Activated naive CD4-positive, alpha-beta T cell treated with anti-CD3 and anti-CD28 coated beads for 36 hours (primary cell): ENCODE measurements at regions not wholly inside any gene's neighbourhood (a gene's known extent, or its start where the extent isn't known, plus 50 kb on each side); places are given as distances from the start of the nearest gene placed in this dataset.

Experiments used
- CTCF ChIA-PET: fragments of 350-600 bp; sonication (Branson Sonifier 250); formaldehyde crosslinking; loops from one replicate; lab custom pipeline; 2021; ENCODE audit warnings: antibody characterized with exemption; lab: Charles Lee
- DNase-seq: peaks from one replicate; pipeline ENCODE4 v3.0.0-alpha.2; 2020
- H3K27ac Mint-ChIP-seq: one replicate; pipeline ENCODE4 v1.8.0; 2021; ENCODE audit warnings: mild to moderate bottlenecking, mixed read lengths
- H3K27me3 Mint-ChIP-seq: one replicate; pipeline ENCODE4 v1.8.0; 2021; ENCODE audit warnings: low read depth, mixed read lengths
- H3K36me3 Mint-ChIP-seq: one replicate; pipeline ENCODE4 v1.8.0; 2021; ENCODE audit warnings: low read depth, mixed read lengths
- H3K4me1 Mint-ChIP-seq: one replicate; pipeline ENCODE4 v1.8.0; 2021; ENCODE audit warnings: low read depth, mixed read lengths
- H3K4me3 Mint-ChIP-seq: one replicate; pipeline ENCODE4 v1.8.0; 2021; ENCODE audit warnings: mild to moderate bottlenecking, moderate library complexity, mixed read lengths
- H3K9me3 Mint-ChIP-seq: one replicate; pipeline ENCODE4 v1.8.0; 2021; ENCODE audit warnings: mixed read lengths
- intact Hi-C: fragments of 100-400 bp; cut with micrococcal nuclease; formaldehyde crosslinking; loops from one replicate; pipeline ENCODE4 v1.15.1; 2023

DNA sequence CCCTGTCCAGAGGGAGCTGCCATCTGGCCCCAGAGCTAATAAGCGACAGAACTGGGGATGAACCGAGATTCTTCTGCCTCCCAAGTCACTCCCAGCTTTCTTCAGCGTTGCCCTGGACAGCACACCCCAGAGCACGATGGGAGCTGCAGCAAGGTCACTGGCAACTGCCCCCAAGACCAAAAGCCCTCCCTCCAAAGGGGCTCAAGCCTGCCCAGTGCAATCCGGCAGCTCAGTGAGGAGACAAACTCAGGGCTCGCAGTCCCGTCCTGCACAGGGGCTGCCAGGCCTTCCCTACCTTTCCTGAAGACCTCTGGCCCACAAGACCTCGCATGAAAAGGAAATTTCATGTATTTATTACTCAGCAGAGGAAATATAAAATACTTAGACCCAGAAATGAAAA is 174.8 kb downstream of the BCOR start:
- CTCF ChIA-PET: no interaction called here
- H3K4me1 Mint-ChIP-seq: peaks cover 8% of the 10 kb centered on the region
- H3K4me3 Mint-ChIP-seq: no peak overlapping the region
- DNase-seq: no peak
- no peak overlapping the region for H3K27ac Mint-ChIP-seq
- H3K9me3 Mint-ChIP-seq: no peaks in the 10 kb centered on the region
- H3K27me3 Mint-ChIP-seq: no peaks in the 10 kb centered on the region
- intact Hi-C loops: no loop called here
- no peaks in the 10 kb centered on the region for H3K36me3 Mint-ChIP-seq

DNA sequence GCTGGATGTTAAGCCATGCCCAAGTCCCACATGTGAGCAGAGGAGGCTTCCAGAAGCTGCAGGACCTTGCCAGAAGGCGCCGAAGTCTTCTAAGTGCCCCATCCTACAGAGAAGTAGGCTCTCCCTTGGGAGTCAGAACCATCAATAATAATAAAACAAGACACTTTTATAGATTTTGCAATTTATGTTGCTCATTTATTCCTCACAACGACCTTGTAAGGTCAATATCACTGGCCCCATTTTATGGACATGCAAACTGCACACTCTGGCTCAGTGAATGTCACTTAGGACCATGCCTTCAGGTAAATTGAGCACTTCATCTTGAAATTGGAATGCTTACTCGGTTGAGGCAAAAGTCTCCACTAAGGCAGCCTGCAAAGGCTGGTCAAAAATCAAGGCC is 170.4 kb downstream of the BCOR start:
- H3K4me3 Mint-ChIP-seq: no peak overlapping the region
- intact Hi-C loops: no loop called here
- H3K27me3 Mint-ChIP-seq: no peaks in the 10 kb centered on the region
- H3K27ac Mint-ChIP-seq: no peak overlapping the region
- peaks cover 8% of the 10 kb centered on the region for H3K4me1 Mint-ChIP-seq
- H3K9me3 Mint-ChIP-seq: no peaks in the 10 kb centered on the region
- CTCF ChIA-PET: interaction anchor here (0.7 kb wide), 1 partner anchor 197 kb away, joined by 3 read pairs; no protein-coding TSS in a partner anchor
- H3K36me3 Mint-ChIP-seq: no peaks in the 10 kb centered on the region
- DNase-seq: no peak

- H3K4me1 Mint-ChIP-seq: peaks cover 8% of the 10 kb centered on the region
- intact Hi-C loops: no loop called here
- no peak overlapping the region for H3K4me3 Mint-ChIP-seq
- CTCF ChIA-PET: no interaction called here
- H3K27ac Mint-ChIP-seq: no peak overlapping the region
- H3K9me3 Mint-ChIP-seq: no peaks in the 10 kb centered on the region
- no peaks in the 10 kb centered on the region for H3K27me3 Mint-ChIP-seq
- no peak for DNase-seq
- H3K36me3 Mint-ChIP-seq: no peaks in the 10 kb centered on the region
These were observed 168.9 kb downstream of the BCOR start for GRCh38 chrX:39928704-39929378.

DNA sequence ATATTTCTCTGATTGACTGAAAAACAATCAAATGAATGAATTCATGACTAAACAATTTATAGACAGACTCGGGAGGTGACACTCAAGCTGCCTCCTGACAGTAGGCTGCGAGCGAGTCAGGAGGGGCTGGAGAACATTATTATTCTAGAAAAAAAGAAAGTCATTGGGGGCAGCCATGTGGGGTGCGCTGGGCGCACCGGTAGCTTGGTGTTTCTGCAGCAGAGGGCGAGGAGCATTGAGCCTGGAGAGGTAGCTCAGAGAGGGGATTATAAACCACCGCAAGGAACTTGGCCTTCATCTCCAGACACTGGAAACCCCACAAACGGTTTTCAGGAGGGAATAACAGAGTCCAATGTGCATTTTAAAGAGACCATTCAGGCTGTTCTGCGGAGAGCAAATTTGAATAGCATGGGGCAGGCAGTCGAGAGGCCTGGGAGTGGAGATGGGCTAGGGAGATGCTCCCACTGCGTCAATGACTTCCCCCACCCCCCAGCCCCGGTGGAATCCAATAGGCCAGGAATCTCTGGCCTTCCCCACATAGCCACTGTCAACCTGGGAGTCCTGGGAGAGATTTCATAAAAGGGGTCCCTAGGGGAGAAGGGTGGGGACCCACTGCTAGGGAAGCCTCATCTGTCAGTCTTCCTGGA is 168.3 kb downstream of the BCOR start:
- no peaks in the 10 kb centered on the region for H3K9me3 Mint-ChIP-seq
- no peak overlapping the region for H3K27ac Mint-ChIP-seq
- no peaks in the 10 kb centered on the region for H3K36me3 Mint-ChIP-seq
- no peaks in the 10 kb centered on the region for H3K27me3 Mint-ChIP-seq
- peaks cover 6% of the 10 kb centered on the region for H3K4me1 Mint-ChIP-seq
- no peak for DNase-seq
- H3K4me3 Mint-ChIP-seq: no peak overlapping the region
- intact Hi-C loops: no loop called here
- CTCF ChIA-PET: no interaction called here

DNA sequence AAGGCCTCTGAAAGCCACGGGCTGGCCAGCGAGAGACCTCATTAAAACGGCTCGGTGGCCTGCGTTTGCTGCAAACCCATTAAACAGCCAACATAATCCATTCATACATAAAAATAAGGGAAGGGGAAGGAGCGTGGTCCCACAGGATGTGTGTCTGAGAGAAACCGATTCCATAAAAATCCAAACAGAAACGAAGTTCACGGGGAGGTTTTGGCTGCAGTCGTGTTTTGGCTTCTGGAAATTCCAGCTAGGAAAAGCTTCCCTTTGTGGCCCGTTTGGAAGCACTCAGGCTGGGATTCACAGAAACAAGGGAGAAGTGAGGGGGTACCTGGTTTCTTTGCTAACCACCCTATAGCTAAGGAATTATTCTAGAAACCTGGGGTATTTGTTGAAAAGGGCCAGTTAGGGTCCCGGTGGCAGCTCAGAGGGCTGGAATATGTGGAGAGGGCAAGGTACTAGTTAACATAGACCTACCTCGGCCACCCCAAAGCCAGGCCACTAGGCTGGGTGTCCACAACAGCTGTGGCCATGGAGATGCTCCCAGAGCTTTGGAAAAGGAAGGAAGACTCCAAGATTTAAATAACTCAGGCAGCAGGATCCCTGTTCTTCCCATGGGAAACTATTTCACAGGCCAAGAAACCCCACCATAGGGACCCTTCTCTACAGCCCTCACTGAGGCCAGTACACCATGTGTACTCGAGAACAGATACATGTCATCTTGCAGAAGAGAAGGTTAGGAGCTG is 166.8 kb downstream of the BCOR start:
- no peak overlapping the region for H3K4me3 Mint-ChIP-seq
- H3K36me3 Mint-ChIP-seq: no peaks in the 10 kb centered on the region
- H3K9me3 Mint-ChIP-seq: no peaks in the 10 kb centered on the region
- no peaks in the 10 kb centered on the region for H3K4me1 Mint-ChIP-seq
- intact Hi-C loops: no loop called here
- no peaks in the 10 kb centered on the region for H3K27me3 Mint-ChIP-seq
- CTCF ChIA-PET: no interaction called here
- no peak overlapping the region for H3K27ac Mint-ChIP-seq
- DNase-seq: no peak

- no peak overlapping the region for H3K27ac Mint-ChIP-seq
- H3K4me3 Mint-ChIP-seq: no peak overlapping the region
- no peaks in the 10 kb centered on the region for H3K27me3 Mint-ChIP-seq
- H3K4me1 Mint-ChIP-seq: peaks cover 2% of the 10 kb centered on the region
- H3K9me3 Mint-ChIP-seq: no peaks in the 10 kb centered on the region
- CTCF ChIA-PET: no interaction called here
- intact Hi-C loops: no loop called here
- no peak for DNase-seq
- no peaks in the 10 kb centered on the region for H3K36me3 Mint-ChIP-seq
These were observed 166.1 kb downstream of the BCOR start for GRCh38 chrX:39931529-39932282.

DNA sequence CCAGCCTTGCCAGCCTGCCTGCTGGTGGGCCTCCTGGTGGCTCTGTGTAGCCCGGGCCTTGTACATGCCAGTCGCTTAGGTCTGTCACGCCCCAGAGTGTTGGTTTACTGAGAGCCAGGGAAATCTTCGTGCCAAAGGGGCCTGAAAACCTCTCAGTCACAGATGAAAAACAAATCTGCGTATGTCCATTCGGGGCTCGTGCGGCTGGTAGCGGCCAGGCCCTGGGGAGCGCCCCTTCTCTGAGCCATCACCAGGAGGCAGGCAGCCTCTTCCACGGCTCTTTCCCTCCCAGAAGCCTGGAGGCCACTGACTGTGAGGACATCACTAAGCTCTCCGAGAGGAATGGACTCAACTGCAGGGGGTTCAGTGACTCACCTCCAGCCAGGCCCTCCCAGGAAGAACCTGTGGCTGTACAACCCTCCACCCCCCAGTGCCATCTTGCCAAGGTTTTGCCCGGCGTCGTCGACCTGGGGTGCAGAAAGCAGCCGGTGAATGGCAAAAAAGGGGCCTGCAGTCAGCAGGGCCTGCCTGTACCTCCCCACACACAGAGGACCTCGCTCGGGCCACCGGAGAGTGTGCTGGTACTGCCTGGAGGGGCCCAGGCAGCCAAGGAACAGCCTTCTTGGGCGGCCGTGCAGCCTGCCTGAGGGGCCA is 162.2 kb downstream of the BCOR start:
- no peaks in the 10 kb centered on the region for H3K36me3 Mint-ChIP-seq
- CTCF ChIA-PET: interaction anchor here (0.6 to 0.7 kb wide), 3 partner anchors 78 to 996 kb away, joined by 3 to 4 read pairs (median 4); no protein-coding TSS in a partner anchor
- H3K4me3 Mint-ChIP-seq: no peak overlapping the region
- DNase-seq: no peak
- no peaks in the 10 kb centered on the region for H3K9me3 Mint-ChIP-seq
- intact Hi-C loops: no loop called here
- H3K27me3 Mint-ChIP-seq: no peaks in the 10 kb centered on the region
- H3K27ac Mint-ChIP-seq: no peak overlapping the region
- peaks cover 11% of the 10 kb centered on the region for H3K4me1 Mint-ChIP-seq

- no peaks in the 10 kb centered on the region for H3K36me3 Mint-ChIP-seq
- no peaks in the 10 kb centered on the region for H3K9me3 Mint-ChIP-seq
- CTCF ChIA-PET: no interaction called here
- DNase-seq: peak; percentile 31
- peaks cover 11% of the 10 kb centered on the region for H3K4me1 Mint-ChIP-seq
- H3K27ac Mint-ChIP-seq: peak overlapping the region; percentile 30
- intact Hi-C loops: no loop called here
- no peaks in the 10 kb centered on the region for H3K27me3 Mint-ChIP-seq
- H3K4me3 Mint-ChIP-seq: peak overlapping the region; percentile 42
These were observed 160.6 kb downstream of the BCOR start for GRCh38 chrX:39936886-39937770.

GRCh38 chrX:39938466-39938865 is 159.3 kb downstream of the BCOR start:
- no peak for DNase-seq
- Mint-ChIP-seq H3K4me3 (no peak overlapping the region), H3K27me3 (no peaks in the 10 kb centered on the region), H3K9me3 (no peaks in the 10 kb centered on the region), H3K27ac (no peak overlapping the region), H3K4me1 (peaks cover 11% of the 10 kb centered on the region), H3K36me3 (no peaks in the 10 kb centered on the region)
- CTCF ChIA-PET: no interaction called here
- intact Hi-C loops: no loop called here

DNA sequence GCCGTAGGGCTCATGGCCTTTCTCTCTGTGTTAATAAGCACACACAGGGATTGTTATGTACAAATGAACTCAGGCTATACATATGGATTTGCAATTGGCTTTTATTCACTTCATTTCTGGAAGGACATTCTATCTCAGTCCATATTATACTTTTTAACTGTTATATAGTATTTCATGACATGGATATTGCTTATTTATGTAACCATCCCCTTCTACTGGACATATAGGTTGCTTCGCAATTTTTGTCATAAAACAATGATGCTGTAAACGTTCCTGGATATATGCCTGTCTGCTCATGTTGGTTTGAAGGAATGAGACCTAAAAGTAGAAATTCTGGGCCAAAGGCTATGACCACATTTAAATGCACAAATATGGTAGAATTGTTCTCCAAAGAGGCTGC is 158.1 kb downstream of the BCOR start:
- Mint-ChIP-seq H3K36me3 (no peaks in the 10 kb centered on the region), H3K27ac (no peak overlapping the region), H3K4me3 (no peak overlapping the region), H3K4me1 (peaks cover 11% of the 10 kb centered on the region), H3K27me3 (no peaks in the 10 kb centered on the region), H3K9me3 (no peaks in the 10 kb centered on the region)
- intact Hi-C loops: no loop called here
- CTCF ChIA-PET: no interaction called here
- no peak for DNase-seq

GRCh38 chrX:39941332-39941920 is 156.3 kb downstream of the BCOR start:
- H3K36me3 Mint-ChIP-seq: no peaks in the 10 kb centered on the region
- no peaks in the 10 kb centered on the region for H3K27me3 Mint-ChIP-seq
- peaks cover 10% of the 10 kb centered on the region for H3K4me1 Mint-ChIP-seq
- H3K9me3 Mint-ChIP-seq: no peaks in the 10 kb centered on the region
- intact Hi-C loops: no loop called here
- no peak overlapping the region for H3K4me3 Mint-ChIP-seq
- CTCF ChIA-PET: no interaction called here
- H3K27ac Mint-ChIP-seq: no peak overlapping the region
- no peak for DNase-seq
